HepG2 (cell line): ENCODE measurements at regions not wholly inside any gene's neighbourhood (a gene's known extent, or its start where the extent isn't known, plus 50 kb on each side); places are given as distances from the start of the nearest gene placed in this dataset.

Source experiments
- BCL3 ChIP-seq: sonication (generic); formaldehyde crosslinking; IDR thresholded peaks from 2 replicates; pipeline ENCODE4 v1.5.1; 2020; ENCODE audit warnings: mild to moderate bottlenecking, missing genetic modification reagents, moderate library complexity
- CCDC6 ChIP-seq: sonication (generic); formaldehyde crosslinking; IDR thresholded peaks from 2 replicates; pipeline ENCODE4 v1.8.1; 2022; ENCODE audit warnings: mild to moderate bottlenecking, missing genetic modification reagents, moderate library complexity
- HNF1B ChIP-seq: sonication (generic); formaldehyde crosslinking; IDR thresholded peaks from 2 replicates; pipeline ENCODE4 v1.5.1; 2020; ENCODE audit warnings: mild to moderate bottlenecking, moderate library complexity, missing genetic modification reagents
- MYNN ChIP-seq: sonication (generic); formaldehyde crosslinking; IDR thresholded peaks from 2 replicates; pipeline ENCODE4 v1.4.0; 2020; ENCODE audit warnings: mild to moderate bottlenecking, low read depth, missing genetic modification reagents
- SNRNP70 ChIP-seq: fragments of 200-400 bp; formaldehyde crosslinking; IDR thresholded peaks from 2 replicates; pipeline ENCODE4 v1.6.1; 2017; ENCODE audit warnings: mild to moderate bottlenecking, low read depth, low read length, moderate library complexity
- TCF12 ChIP-seq, 2 experiments: fragments of 450-650 bp in 1 of 2; sonication (generic) in 1 of 2; formaldehyde crosslinking in 1 of 2; IDR thresholded peaks; 2 replicates each; pipeline versions ENCODE4 v1.6.1 to v1.8.0; 2017 to 2022; ENCODE audit warnings: antibody characterized with exemption in 1 of 2, mild to moderate bottlenecking in 1 of 2, missing genetic modification reagents in 1 of 2, moderate library complexity in 1 of 2
- ZNF362 ChIP-seq: sonication (generic); formaldehyde crosslinking; IDR thresholded peaks from 2 replicates; pipeline ENCODE4 v1.4.0; 2020; ENCODE audit warnings: missing genetic modification reagents, mild to moderate bottlenecking, borderline replicate concordance
- ZNF460 ChIP-seq: sonication (generic); formaldehyde crosslinking; IDR thresholded peaks from 2 replicates; pipeline ENCODE4 v1.5.1; 2020; ENCODE audit warnings: missing genetic modification reagents, mild to moderate bottlenecking, borderline replicate concordance
- ZNF792 ChIP-seq: IDR thresholded peaks from 2 replicates; pipeline ENCODE4 v1.6.1; 2016

DNA sequence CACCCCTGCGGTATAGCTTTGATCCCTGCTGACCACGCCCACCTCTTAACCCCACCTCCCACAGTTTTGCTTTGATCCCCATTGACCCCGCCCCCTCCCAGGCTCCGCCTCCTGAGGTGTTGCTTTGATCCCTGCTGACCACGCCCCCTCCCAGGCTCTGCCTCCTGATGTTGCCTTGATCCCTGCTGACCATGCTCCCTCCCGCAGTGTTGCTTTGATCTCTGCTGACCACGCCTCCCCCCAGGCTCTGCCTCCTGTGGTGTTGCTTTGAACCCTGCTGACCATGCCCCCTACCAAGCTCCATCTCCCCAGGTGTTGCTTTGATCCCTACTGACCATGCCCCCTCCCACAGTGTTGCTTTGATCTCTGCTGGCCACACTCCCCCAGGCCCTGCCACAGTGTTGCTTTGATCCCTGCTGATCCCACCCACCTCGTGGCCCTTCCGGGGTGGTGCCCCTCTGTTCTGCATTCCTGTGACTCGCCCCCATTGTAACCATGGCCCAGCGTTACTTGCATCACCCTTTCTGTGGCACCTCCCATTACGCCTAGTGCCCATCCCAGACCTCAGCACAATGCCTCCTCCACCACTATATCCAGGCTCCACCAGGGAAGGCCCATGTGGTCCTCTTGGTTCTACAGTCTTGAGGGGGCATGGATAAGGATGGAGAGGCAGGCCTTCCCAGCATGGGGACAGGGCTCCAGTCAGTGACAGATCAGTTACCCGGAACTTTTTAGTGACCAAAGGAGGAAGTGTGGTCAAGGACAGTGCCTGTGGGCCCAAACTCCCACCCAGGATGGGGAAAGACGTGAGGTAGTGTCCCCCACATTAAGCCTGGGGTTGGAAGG lies 70.8 kb downstream of the ADRA2C start (continued):
- TF ChIP-seq BCL3, result peak; percentile 89
- TF ChIP-seq TCF12 (IDR thresholded peaks at IDR 0.05), result no peak
- TF ChIP-seq TCF12 (CRISPR knock-in tag; IDR thresholded peaks at IDR 0.05), result peak; percentile 100
- TF ChIP-seq ZNF460 (CRISPR knock-in tag), result no peak
- no peak for TF ChIP-seq CCDC6 (CRISPR knock-in tag)
- peak; percentile 70; the same call in 1 of the 2 replicates for TF ChIP-seq ZNF362 (CRISPR knock-in tag)
- TF ChIP-seq SNRNP70, result no peak
- peak; percentile 95 for TF ChIP-seq HNF1B (CRISPR knock-in tag)
- no peak for TF ChIP-seq MYNN (CRISPR knock-in tag)
- TF ChIP-seq ZNF792 (CRISPR knock-in tag), result peak; percentile 93
